Endothelial cell of umbilical vein (primary cell): ENCODE measurements at regions not wholly inside any gene's neighbourhood (a gene's known extent, or its start where the extent isn't known, plus 50 kb on each side); places are given as distances from the start of the nearest gene placed in this dataset.

Experiments
- BruUV-seq: library from RNA; stranded (reverse); fragments of 400-500 nt; replicated peaks from 2 replicates; lab custom pipeline; 2021; lab: Mats Ljungman, UMichigan
- CTCF ChIA-PET: fragments of 300-600, 350-600 bp; sonication (Branson Sonifier 250); formaldehyde crosslinking; loops from one replicate; lab custom pipeline; 2021; ENCODE audit warnings: antibody characterized with exemption, inconsistent platforms; lab: Charles Lee
- POLR2A ChIA-PET: fragments of 300-600, 350-600 bp; sonication (Branson Sonifier 250); formaldehyde crosslinking; loops from one replicate; lab custom pipeline; 2021; ENCODE audit warnings: antibody characterized with exemption, inconsistent platforms; lab: Charles Lee
- DNase-seq: peaks from one replicate; pipeline ENCODE4 v3.0.0-alpha.2; 2011; ENCODE audit warnings: low read depth, low spot score
- FAIRE-seq: peaks from 2 replicates; lab custom pipeline; 2011; peaks lifted over from hg19 to GRCh38; lab: Jason Lieb, UNC
- H2AFZ ChIP-seq: 2 replicates; pipeline ENCODE4 v1.6.0; 2012; ENCODE audit warnings: low read depth, low read length, control low read depth, inconsistent platforms
- H3K27ac ChIP-seq: 2 replicates; pipeline ENCODE4 v1.5.1; 2011; ENCODE audit warnings: low read depth, mild to moderate bottlenecking, control low read depth, low read length, moderate library complexity; ENCODE audit not compliant: insufficient read depth
- H3K27me3 ChIP-seq, 2 experiments: 2 replicates each; pipeline versions ENCODE4 v1.6.0 to v1.6.1; 2011; ENCODE audit warnings: low read length in 2 of 2, mixed read lengths in 1 of 2; ENCODE audit not compliant: control insufficient read depth in 2 of 2, insufficient read depth in 2 of 2
- H3K36me3 ChIP-seq, 2 experiments: 2 replicates in 1 of 2; 3 replicates in 1 of 2; pipeline ENCODE4 v1.5.1; 2011; ENCODE audit warnings: low read length in 2 of 2, mild to moderate bottlenecking in 1 of 2, moderate library complexity in 1 of 2; ENCODE audit not compliant: control insufficient read depth in 2 of 2, insufficient read depth in 2 of 2; ENCODE audit errors: extremely low read depth in 1 of 2
- H3K4me1 ChIP-seq: 3 replicates; pipeline ENCODE4 v1.5.1; 2011; ENCODE audit warnings: mild to moderate bottlenecking, low read length; ENCODE audit not compliant: control insufficient read depth, insufficient read depth; ENCODE audit errors: extremely low read depth
- H3K4me2 ChIP-seq: 2 replicates; pipeline ENCODE4 v1.6.1; 2011; ENCODE audit warnings: low read length, control low read depth, mixed read lengths; ENCODE audit not compliant: insufficient read depth
- H3K4me3 ChIP-seq, 3 experiments: fragments of 200-600 bp in 1 of 3; sonication (generic), shearing (Covaris generic) in 1 of 3; replicated peaks in 1 of 3; 2 replicates each; pipeline ENCODE4 v1.5.1; 2011 to 2016; ENCODE audit warnings: control low read depth in 3 of 3, low read length in 3 of 3, mild to moderate bottlenecking in 2 of 3, inconsistent platforms in 1 of 3, low read depth in 1 of 3, moderate library complexity in 1 of 3; ENCODE audit not compliant: insufficient read depth in 1 of 3
- H3K79me2 ChIP-seq: 2 replicates; pipeline ENCODE4 v1.6.0; 2012; ENCODE audit warnings: low read length, inconsistent platforms; ENCODE audit not compliant: control insufficient read depth, insufficient read depth
- H3K9ac ChIP-seq: replicated peaks from 2 replicates; pipeline ENCODE3; 2011; ENCODE audit warnings: low read length, control low read depth; ENCODE audit not compliant: insufficient read depth; ENCODE audit errors: extremely low read depth
- H3K9me1 ChIP-seq: replicated peaks from 3 replicates; pipeline ENCODE4 v1.6.0; 2011; ENCODE audit warnings: mild to moderate bottlenecking, low read length; ENCODE audit not compliant: control insufficient read depth, insufficient read depth; ENCODE audit errors: extremely low read depth
- H3K9me3 ChIP-seq: replicated peaks from 2 replicates; pipeline ENCODE4 v1.5.1; 2012; ENCODE audit warnings: low read length, inconsistent platforms; ENCODE audit not compliant: control insufficient read depth, insufficient read depth
- H4K20me1 ChIP-seq: replicated peaks from 2 replicates; pipeline ENCODE3; 2011; ENCODE audit warnings: mild to moderate bottlenecking, low read length; ENCODE audit not compliant: control insufficient read depth, insufficient read depth; ENCODE audit errors: extremely low read depth
- EZH2 ChIP-seq: IDR thresholded peaks from 2 replicates; pipeline ENCODE4 v1.6.1; 2012; ENCODE audit warnings: borderline replicate concordance, low read depth, mild to moderate bottlenecking, moderate library complexity, low read length, inconsistent platforms; ENCODE audit not compliant: severe bottlenecking
- FOS ChIP-seq: IDR thresholded peaks from 2 replicates; pipeline ENCODE4 v1.6.1; 2011; ENCODE audit warnings: mild to moderate bottlenecking, low read length, moderate library complexity, borderline replicate concordance; ENCODE audit not compliant: insufficient read depth
- GATA2 ChIP-seq: IDR thresholded peaks from 2 replicates; pipeline ENCODE4 v1.7.0; 2011; ENCODE audit warnings: low read depth, mild to moderate bottlenecking, moderate library complexity, mixed read lengths, low read length; ENCODE audit not compliant: insufficient read length, insufficient read depth
- JUN ChIP-seq: IDR thresholded peaks from 2 replicates; pipeline ENCODE4 v1.6.1; 2011; ENCODE audit warnings: borderline replicate concordance, low read depth; ENCODE audit not compliant: insufficient read length, insufficient read depth
- MYC ChIP-seq: IDR thresholded peaks from one replicate; pipeline ENCODE4 v1.6.1; 2011; ENCODE audit warnings: mild to moderate bottlenecking, low read depth, low read length
- POLR2A ChIP-seq: IDR thresholded peaks from 2 replicates; pipeline ENCODE4 v1.6.1; 2012; ENCODE audit warnings: low read depth, mild to moderate bottlenecking, control low read depth, low read length
- POLR2AphosphoS5 ChIP-seq: IDR thresholded peaks from 2 replicates; pipeline ENCODE4 v1.6.1; 2012; ENCODE audit warnings: low read depth, mild to moderate bottlenecking, control low read depth, low read length, moderate library complexity; ENCODE audit not compliant: insufficient read depth
- dilution Hi-C: fragments of 300-500 bp; cut with MboI; formaldehyde crosslinking; loops from one replicate; pipeline ENCODE4 v1.15.0; 2019; ENCODE audit warnings: low sequenced_read_pairs; ENCODE audit not compliant: extremely low pct_ligation_motif_present
- intact Hi-C: fragments of 100-400 bp; cut with micrococcal nuclease; formaldehyde crosslinking; loops from one replicate; pipeline ENCODE4 v1.10.0; 2022
- TF ChIP-seq, protein P1 (sequence below), 2 donors: IDR thresholded peaks; 1 replicate in 1 of 2; 2 replicates in 1 of 2; pipeline ENCODE4 v1.5.1; 2011; ENCODE audit warnings: low read length in 2 of 2, mild to moderate bottlenecking in 2 of 2, moderate library complexity in 2 of 2, control low read depth in 1 of 2, inconsistent platforms in 1 of 2, low read depth in 1 of 2; ENCODE audit not compliant: insufficient read depth in 1 of 2; ENCODE audit errors: extremely low read depth in 1 of 2
- TF ChIP-seq, protein P2 (sequence below): IDR thresholded peaks from 2 replicates; pipeline ENCODE4 v1.6.1; 2011; ENCODE audit not compliant: insufficient read depth, insufficient read length

GRCh38 chr13:50202485-50202884 lies 187.2 kb downstream of the KCNRG start:
- no peak overlapping the region for H3K4me2 ChIP-seq
- no peaks in the 10 kb centered on the region for H4K20me1 ChIP-seq
- DNase-seq (no peak), FAIRE-seq (no peak)
- no peaks in the 10 kb centered on the region for H3K9me3 ChIP-seq
- ChIA-PET POLR2A (no interaction called here), CTCF (interaction anchor here (0.7 to 0.9 kb wide), 2 partner anchors 42 to 114 kb away, joined by 3 read pairs; no protein-coding TSS in a partner anchor)
- H3K36me3 ChIP-seq = no peaks in the 10 kb centered on the region
- H3K9ac ChIP-seq = no peak overlapping the region
- H3K4me1 ChIP-seq = peaks cover 8% of the 10 kb centered on the region
- no peak overlapping the region for H3K4me3 ChIP-seq
- intact Hi-C loops = loop anchor here (10.0 kb wide), 1 partner anchor 58 kb away; no protein-coding TSS in a partner anchor
- TF ChIP-seq JUN = no peak
- H3K27ac ChIP-seq = no peak overlapping the region
- no peak overlapping the region for H2AFZ ChIP-seq
- H3K27me3 ChIP-seq = no peaks in the 10 kb centered on the region
- no TSS peak for BruUV-seq
- H3K9me1 ChIP-seq = no peaks in the 10 kb centered on the region
- no peaks in the 10 kb centered on the region for H3K79me2 ChIP-seq
- dilution Hi-C loops = no loop called here

- H3K4me1 ChIP-seq = peaks cover 10% of the 10 kb centered on the region
- H3K27me3 ChIP-seq = no peaks in the 10 kb centered on the region
- no peak overlapping the region for H2AFZ ChIP-seq
- no peak overlapping the region for H3K9ac ChIP-seq
- no peak for DNase-seq
- no peak for FAIRE-seq
- ChIA-PET CTCF (interaction anchor here (0.7 kb wide), 1 partner anchor 41 kb away, joined by 3 read pairs; no protein-coding TSS in a partner anchor), POLR2A (no interaction called here)
- no peaks in the 10 kb centered on the region for H3K79me2 ChIP-seq
- intact Hi-C loops = loop anchor here (10.0 kb wide), 1 partner anchor 59 kb away; no protein-coding TSS in a partner anchor
- no peak overlapping the region for H3K4me2 ChIP-seq
- no peaks in the 10 kb centered on the region for H4K20me1 ChIP-seq
- dilution Hi-C loops = no loop called here
- no peak overlapping the region for H3K27ac ChIP-seq
- no TSS peak for BruUV-seq
- no peaks in the 10 kb centered on the region for H3K9me3 ChIP-seq
- H3K9me1 ChIP-seq = no peaks in the 10 kb centered on the region
- H3K36me3 ChIP-seq = no peaks in the 10 kb centered on the region
- no peak overlapping the region for H3K4me3 ChIP-seq
- TF ChIP-seq POLR2AphosphoS5 (no peak), MYC (no peak), JUN (no peak), EZH2 (no peak), GATA2 (no peak), POLR2A (no peak), FOS (no peak)
- TF ChIP-seq, protein P1, sequence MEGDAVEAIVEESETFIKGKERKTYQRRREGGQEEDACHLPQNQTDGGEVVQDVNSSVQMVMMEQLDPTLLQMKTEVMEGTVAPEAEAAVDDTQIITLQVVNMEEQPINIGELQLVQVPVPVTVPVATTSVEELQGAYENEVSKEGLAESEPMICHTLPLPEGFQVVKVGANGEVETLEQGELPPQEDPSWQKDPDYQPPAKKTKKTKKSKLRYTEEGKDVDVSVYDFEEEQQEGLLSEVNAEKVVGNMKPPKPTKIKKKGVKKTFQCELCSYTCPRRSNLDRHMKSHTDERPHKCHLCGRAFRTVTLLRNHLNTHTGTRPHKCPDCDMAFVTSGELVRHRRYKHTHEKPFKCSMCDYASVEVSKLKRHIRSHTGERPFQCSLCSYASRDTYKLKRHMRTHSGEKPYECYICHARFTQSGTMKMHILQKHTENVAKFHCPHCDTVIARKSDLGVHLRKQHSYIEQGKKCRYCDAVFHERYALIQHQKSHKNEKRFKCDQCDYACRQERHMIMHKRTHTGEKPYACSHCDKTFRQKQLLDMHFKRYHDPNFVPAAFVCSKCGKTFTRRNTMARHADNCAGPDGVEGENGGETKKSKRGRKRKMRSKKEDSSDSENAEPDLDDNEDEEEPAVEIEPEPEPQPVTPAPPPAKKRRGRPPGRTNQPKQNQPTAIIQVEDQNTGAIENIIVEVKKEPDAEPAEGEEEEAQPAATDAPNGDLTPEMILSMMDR (IDR thresholded peaks at IDR 0.05; ENCODE audit: extremely low read depth in 1 of 2, insufficient read depth in 1 of 2, low read depth in 1 of 2, low read length in 2 of 2) = no peak
- TF ChIP-seq, protein P2, sequence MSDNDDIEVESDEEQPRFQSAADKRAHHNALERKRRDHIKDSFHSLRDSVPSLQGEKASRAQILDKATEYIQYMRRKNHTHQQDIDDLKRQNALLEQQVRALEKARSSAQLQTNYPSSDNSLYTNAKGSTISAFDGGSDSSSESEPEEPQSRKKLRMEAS = no peak
These were observed 188.2 kb downstream of the KCNRG start for GRCh38 chr13:50203256-50203941.
